Neural cell (in vitro differentiated cells): ENCODE measurements at regions not wholly inside any gene's neighbourhood (a gene's known extent, or its start where the extent isn't known, plus 50 kb on each side); places are given as distances from the start of the nearest gene placed in this dataset.

Experiments
- CTCF ChIP-seq: fragments of 450-650 bp; IDR thresholded peaks from 2 replicates; pipeline ENCODE4 v1.5.1; 2014; ENCODE audit warnings: antibody characterized with exemption, mild to moderate bottlenecking, moderate library complexity; ENCODE audit not compliant: poor library complexity, severe bottlenecking
- MXI1 ChIP-seq: fragments of 450-650 bp; conservative IDR thresholded peaks from 2 replicates; pipeline ENCODE4 v1.6.1; 2014; ENCODE audit warnings: antibody characterized with exemption, mild to moderate bottlenecking; ENCODE audit not compliant: poor library complexity, severe bottlenecking
- RAD21 ChIP-seq: fragments of 450-650 bp; conservative IDR thresholded peaks from 2 replicates; pipeline ENCODE4 v1.6.1; 2014; ENCODE audit warnings: antibody characterized with exemption, mild to moderate bottlenecking, moderate library complexity
- TAF1 ChIP-seq: IDR thresholded peaks from 2 replicates; pipeline ENCODE4 v1.6.1; 2012; ENCODE audit warnings: low read depth
- TF ChIP-seq, protein P1 (sequence below): IDR thresholded peaks from 2 replicates; pipeline ENCODE4 v1.6.1; 2012; ENCODE audit warnings: borderline replicate concordance

GRCh38 chr3:165645191-165645590 is 192.0 kb downstream of the BCHE start:
- TF ChIP-seq, protein P1, sequence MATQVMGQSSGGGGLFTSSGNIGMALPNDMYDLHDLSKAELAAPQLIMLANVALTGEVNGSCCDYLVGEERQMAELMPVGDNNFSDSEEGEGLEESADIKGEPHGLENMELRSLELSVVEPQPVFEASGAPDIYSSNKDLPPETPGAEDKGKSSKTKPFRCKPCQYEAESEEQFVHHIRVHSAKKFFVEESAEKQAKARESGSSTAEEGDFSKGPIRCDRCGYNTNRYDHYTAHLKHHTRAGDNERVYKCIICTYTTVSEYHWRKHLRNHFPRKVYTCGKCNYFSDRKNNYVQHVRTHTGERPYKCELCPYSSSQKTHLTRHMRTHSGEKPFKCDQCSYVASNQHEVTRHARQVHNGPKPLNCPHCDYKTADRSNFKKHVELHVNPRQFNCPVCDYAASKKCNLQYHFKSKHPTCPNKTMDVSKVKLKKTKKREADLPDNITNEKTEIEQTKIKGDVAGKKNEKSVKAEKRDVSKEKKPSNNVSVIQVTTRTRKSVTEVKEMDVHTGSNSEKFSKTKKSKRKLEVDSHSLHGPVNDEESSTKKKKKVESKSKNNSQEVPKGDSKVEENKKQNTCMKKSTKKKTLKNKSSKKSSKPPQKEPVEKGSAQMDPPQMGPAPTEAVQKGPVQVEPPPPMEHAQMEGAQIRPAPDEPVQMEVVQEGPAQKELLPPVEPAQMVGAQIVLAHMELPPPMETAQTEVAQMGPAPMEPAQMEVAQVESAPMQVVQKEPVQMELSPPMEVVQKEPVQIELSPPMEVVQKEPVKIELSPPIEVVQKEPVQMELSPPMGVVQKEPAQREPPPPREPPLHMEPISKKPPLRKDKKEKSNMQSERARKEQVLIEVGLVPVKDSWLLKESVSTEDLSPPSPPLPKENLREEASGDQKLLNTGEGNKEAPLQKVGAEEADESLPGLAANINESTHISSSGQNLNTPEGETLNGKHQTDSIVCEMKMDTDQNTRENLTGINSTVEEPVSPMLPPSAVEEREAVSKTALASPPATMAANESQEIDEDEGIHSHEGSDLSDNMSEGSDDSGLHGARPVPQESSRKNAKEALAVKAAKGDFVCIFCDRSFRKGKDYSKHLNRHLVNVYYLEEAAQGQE: no peak
- TF ChIP-seq CTCF: no peak
- TF ChIP-seq TAF1: no peak
- no peak for TF ChIP-seq MXI1
- TF ChIP-seq RAD21: no peak
